Superior temporal gyrus (tissue), 1 donor: ENCODE measurements at regions not wholly inside any gene's neighbourhood (a gene's known extent, or its start where the extent isn't known, plus 50 kb on each side); places are given as distances from the start of the nearest gene placed in this dataset.

Experiments
- DNase-seq: peaks from one replicate; pipeline ENCODE4 v3.0.0-alpha.2; 2016; ENCODE audit errors: extremely low spot score

DNA sequence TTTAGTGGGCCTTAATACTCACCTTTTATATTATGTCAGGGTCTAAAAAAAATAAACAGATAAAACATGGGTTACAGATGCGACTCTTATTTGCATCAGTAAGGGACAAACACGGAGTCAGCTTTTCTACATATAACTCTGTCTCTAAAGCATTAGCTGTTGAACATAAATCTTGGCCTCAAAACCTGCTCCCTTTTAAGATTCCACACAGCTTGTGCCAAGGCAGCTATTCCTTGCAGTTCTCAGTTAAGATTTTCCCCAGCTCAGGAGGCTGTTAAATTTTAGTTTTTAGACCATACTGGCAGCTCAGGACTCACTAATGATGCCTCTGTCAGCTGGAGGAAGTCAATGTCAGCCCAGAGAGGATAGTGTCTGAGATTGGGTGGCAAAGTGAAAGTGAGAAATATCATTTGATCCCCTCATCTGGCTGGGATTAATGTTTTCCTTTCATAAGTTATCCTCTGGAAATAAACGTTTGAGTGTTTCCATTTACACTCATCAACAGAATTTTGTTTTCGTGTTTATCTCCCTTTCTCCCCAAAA, 287.5 kb downstream of the ELAVL2 start:
- no peak for DNase-seq

DNA sequence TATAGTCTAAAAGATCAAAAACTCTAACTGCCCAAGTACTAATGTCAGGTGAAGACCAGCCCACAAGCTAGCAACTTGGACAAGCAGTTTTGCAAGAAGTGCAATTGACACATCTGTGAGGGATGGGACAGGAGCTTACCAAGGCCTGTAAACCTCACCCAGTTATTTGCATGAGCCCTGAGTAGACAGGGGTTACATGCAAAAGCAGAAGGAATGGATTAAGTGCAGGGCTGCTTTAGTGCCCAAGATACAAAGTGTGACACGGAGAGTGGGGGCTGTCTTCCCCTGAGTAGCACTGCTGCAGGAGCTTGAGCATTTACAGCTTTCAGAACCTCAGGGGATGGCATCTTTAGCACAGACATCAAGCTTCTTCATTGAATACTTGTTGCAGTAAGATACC, 286.7 kb downstream of the ELAVL2 start:
- no peak for DNase-seq

DNA sequence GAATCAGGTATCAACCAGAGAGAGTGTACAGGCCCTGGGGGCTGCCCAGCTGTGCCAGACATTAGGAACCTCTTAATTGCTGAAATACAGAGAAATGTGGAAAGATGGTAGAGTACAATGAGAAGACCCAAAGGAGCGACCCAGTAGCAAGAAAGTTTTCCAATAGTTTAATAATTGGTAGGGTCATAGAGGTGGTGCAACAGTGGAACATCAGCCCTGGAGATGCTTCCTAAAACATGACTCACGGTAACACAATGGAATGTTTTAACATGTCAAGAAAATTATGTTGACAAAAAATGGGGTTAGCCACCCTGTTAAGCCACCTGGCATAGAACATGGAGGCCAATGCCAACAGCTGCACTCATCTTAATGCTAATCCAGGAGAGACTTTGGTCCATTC, 284.1 kb downstream of the ELAVL2 start:
- no peak for DNase-seq

DNA sequence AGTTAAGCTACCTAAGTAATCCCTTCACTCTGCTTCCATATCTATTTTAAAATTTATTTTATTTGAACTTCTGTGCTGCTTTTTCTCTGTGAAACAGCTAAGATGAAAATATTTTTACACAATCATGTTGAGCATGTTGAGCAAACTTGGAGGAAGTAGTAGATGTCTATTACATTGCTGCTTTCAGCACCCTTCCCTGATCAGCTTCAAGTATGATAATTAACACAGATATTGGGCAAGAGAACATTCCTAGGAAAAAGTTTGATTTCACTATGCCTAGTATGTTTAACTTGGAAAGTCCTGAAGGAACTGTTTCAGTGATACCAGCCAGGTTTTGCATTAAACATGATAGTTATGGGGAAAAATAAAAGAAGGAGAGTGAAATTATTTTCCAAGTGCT, 283.6 kb downstream of the ELAVL2 start:
- no peak for DNase-seq

DNA sequence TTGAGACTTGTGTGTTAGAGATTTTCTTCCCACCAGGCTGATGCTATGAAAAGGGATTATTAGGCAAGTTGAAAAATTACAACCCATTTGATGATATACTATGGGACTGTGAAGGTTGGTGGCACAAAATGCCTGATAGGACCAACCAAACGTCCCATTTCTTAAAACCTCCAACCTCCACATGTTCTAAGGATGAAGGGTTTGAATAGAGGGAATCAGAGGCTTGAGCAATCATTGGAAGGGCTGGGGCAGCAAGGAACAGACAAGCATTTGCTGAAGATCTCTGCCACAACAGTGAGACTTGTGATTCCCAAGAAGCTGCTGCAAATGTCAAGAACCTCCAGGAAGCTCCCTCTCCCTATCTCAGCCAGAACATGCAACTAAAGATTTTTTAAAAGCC, 283.1 kb downstream of the ELAVL2 start:
- no peak for DNase-seq

DNA sequence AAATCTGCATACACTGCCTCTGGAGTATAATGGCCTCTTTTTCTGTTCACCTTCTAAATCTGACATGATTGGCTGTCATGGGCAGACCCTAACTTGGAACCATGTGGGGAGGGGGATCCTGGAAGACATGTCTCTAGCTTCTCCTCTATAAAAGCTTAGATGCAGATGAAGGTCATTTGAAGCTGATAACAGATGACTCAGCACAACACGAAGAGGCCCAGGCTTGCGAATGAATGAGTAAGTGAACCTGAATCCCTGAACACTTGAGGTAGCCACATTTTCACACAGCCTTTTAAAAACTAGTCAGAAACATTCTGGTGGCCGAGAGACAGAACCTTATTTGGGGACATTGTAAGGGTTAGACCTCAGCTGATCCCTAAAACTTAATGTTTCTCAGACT, 282.6 kb downstream of the ELAVL2 start:
- DNase-seq: no peak

DNA sequence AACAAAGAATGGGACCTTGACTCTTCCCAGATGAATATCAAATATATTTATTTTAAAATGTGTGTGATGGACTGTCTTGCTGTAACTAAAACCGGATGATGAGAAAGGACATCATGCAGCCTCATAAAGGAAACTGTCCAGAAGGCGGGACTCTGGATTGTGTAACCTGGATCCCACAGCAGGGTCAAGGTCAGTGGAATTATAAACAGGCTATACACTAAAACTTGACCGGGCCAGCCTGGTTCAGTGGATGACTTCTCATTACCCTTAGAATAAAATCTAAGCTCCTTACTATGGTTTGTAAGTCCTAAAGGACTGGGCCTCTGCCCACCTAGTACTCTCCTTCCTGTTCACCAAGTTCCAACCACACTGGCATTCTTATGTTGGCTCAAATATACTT, 280.3 kb downstream of the ELAVL2 start:
- no peak for DNase-seq

DNA sequence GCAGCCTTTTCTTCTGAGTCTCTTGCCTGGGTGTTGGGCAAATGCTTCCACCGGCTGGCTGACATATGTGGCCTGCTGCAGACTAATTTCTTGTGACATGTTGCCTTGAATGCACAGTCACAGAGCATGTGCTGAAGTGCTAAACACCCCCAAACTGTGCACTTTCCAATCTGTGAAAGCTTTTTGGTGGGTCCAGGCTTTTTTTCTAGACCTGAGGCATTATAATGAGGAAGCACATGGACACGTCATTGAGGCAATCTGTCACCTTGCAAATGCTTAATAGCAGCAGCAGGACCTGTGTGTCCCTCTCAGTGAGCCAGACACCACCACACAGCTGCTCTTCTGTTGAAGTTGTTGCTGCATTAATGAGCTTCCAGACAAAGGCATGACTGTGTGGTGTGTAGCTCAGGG, 274.7 kb downstream of the ELAVL2 start:
- DNase-seq: no peak

DNA sequence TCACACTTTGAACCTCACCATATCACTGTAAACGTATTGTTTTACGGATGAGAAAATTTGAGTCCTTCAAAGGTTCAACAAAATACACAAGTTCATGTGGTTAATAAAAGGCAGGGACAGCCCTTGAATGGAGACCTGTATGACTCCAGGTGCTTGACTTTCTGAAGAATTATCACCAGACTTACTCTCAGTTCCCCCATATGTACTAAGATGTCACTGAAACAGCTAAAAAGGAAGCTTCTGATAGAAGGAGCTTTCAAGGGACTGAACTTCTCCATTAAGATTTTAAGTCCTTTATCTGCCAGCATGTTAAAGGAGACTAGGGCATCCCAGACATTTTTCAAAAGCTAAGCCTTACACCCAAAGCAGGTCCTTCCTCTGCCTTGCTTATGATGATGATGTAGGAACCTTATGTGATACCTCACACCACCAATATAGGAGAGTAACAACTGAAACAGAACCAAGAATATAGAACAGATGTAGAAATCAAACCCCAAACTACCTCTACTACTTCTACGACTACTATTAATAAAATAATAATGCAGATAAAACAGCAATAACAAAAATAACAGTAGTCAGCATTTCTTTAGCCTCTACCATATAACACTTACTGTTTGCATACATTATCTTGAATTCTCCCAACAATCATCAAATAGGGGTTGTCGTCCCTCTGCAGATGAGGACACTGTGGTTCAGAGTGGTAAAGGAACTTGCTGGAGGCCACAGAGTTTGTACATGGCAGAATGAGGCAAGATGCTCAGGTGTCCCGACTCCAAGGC, 273.9 kb downstream of the ELAVL2 start:
- no peak for DNase-seq

DNA sequence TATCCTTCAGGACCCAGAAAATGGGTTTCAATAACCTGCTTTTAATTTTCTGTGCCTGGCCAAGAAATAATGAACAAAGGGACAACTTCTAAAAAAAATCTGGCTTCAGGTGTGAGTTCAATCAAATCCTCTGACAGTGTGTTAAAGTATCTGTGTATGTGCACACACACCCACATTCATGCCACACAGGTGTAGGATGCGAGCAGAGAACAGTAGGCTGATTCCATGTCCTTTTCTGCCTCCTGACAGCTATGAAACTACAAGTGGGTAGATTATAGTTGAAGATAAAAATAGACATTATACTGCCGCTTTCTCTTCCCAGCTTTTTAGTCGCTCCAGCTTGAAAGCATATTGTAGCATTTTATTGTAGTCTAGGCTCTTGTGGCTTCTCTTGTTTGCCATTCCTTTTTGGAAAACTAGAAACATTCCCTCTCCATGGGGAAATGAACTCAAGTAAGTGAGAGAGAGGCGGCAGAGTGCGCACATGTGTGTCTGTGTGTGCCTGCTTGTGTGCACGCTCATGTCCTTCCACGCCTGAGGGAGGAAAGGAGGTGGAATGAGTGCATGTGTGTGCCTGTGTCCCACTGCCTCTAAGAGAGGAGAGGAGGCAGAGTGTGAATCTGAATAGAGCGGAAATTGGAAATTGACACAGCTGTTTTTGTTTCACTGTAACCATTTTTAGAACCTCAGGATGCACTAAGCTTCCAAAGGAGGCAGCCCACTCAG, 273.0 kb downstream of the ELAVL2 start:
- no peak for DNase-seq

DNA sequence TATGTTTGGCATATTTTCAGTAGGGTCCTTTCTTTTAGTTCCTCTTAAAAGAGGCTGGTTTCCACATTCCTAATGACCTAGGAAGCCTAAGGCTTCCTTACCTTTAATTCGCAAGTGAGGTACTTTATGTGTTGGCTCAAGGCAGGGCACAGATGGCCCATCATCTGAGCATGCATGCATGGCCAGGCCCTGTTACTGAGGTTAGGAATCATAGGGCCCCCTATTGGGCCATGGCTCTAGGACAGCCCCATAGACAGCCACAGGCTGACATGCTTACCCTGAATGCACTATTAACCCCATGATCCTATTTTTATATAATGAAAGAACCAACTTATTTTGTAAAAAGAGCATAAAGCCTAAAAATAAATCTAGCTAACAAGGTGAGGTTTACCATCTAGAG, 271.4 kb downstream of the ELAVL2 start:
- DNase-seq: no peak

DNA sequence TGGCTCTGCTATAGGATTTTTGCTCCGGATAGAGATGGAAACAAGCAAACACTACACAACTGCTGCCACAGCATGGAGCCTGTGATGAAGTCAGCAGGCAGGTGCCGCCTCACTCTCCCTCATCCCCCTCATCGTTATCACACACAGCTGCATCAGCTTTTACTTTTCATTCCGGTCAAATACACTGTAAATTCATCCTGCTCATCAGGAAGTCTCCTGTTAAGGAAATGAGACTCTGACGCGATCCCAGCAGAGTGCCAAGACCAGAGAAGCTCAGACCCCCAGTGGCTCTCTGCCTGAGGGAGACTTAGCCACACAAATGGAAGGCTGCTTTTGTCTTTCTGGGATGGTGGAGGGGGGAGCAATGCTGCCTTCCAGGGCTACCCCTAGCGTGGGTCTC, 270.2 kb downstream of the ELAVL2 start:
- no peak for DNase-seq

DNA sequence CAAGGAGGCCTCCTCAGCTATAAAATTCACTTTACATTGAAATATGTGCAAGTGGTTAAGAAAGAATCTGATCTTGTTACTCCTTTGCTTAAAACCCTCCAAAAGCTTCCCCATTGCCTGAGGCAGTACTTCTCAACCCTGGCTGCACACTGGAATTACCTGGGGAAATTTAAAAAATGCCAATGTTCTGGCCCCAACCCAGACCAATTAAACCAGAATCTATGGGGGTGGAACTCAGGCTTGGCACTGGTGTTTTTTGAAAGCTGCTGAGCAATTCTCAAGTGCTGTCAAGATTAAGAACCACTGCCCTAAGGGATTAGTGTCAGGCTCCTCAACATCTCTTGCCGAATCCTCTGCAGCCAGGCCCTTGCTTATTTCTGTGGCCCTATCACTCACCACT, 269.6 kb downstream of the ELAVL2 start:
- DNase-seq: no peak

DNA sequence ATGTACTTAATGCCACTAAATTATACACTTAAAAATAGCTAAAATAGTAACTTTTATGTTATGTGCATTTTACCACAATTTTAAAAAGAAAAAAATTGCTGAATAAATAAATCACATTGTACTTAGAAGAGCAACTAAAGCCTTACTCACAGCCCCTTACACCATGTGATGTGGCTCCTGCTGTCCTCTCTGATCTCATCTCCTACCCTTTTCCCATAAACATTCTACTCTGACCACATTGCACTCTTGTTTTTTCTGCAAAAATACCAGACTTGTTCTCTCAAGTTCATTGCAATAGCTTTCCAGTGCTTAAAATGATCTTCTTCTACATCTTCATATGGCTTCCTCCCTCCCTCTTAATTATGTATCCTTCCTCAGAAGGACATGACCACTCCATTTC, 268.4 kb downstream of the ELAVL2 start:
- DNase-seq: no peak

DNA sequence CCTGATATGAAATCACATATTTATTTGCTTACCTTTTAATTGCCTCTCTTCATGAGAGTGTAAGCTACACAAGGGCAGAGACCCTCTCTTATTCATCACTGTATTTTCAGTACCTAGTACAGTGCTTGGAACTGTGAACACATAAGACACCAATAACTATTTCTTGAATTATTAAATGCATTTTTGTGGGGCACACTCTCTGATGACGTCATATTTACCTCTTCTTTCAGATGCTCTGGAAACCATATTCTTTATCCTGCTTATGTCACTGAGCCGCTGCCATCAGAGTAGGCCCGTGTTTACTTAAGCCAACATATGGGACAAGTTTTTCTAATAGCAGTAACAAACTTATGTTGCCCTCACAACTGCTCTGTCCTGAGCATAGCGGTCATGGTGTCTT, 266.5 kb downstream of the ELAVL2 start:
- no peak for DNase-seq

DNA sequence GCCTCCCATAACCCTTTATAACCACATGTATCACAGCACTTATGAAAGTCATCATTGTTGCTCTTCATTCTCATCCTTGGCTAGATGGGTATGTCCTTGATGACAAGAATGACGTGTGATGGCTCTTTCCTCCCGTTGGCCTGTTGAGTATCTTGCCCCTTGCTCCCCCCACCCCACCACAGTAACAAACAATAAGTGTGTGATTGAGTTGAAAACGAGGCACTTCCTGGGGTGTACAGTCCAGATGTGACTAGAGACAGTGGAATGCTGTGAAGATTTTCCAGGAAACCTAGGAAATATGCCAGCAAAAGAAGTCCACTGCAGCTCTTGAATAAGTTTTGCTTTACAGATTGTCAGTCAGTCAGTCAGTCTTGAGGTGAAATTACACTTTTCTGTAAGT, 262.5 kb downstream of the ELAVL2 start:
- DNase-seq: no peak

DNA sequence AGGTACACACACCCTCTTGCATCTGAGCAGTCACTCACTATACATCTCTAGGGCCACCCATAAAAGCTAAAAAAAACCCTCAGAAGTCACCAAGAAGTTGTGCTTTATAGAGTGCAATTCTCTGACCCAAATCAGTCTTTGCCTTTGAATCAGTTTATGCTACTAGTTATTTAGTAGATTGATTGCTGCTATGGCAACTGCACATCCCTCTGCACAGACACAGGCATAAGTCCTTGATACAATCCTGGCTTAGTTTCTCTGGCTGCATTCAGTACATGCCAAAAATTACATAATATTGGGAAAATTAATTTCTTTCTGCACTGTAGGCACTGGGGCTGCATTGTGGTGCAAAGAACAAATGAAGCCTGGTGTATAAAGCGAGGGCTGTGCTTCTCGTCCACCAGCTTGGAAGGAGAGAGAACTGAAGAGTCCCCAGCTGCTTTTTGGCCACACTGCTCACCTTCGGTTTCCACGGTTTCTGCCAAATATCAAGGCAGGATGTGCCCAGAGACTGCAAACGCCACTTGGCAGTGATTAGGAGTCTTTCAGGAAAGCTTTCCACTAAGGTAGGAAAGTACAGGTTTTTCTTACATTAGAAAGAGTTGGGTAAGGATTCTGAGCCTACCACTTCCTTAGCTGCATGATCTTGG, 258.4 kb downstream of the ELAVL2 start:
- DNase-seq: no peak

DNA sequence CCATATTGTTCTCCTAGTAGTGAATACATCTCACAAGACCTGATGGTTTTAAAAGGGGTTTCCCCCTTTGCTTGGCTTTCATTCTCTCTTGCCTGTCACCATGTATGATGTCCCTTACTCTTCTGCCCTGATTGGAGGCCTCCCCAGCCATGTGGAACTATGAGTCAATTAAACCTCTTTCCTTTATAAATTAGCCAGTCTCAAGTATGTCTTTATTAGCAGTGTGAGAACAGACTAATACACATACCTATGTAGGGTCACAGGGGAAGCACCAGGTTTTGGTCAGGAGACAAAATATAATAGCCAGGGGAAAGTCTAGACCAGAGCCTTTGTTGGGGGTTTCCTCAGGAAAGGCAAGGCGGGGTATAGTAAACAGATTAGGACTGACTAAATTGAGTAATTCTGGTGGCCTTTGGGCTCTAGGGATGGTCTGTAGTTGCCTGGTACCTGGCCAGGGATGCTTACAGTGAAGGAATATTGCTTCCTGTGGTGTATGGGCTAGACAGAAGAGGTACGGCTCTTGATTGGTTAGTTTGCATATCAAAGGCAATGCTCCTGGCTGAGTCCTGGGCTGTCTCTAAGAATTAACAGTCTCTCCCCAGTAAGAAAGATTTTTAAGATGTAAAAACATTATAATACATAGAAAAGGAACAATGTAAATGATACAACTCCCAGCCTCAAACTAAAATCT, 254.5 kb downstream of the ELAVL2 start:
- DNase-seq: no peak

DNA sequence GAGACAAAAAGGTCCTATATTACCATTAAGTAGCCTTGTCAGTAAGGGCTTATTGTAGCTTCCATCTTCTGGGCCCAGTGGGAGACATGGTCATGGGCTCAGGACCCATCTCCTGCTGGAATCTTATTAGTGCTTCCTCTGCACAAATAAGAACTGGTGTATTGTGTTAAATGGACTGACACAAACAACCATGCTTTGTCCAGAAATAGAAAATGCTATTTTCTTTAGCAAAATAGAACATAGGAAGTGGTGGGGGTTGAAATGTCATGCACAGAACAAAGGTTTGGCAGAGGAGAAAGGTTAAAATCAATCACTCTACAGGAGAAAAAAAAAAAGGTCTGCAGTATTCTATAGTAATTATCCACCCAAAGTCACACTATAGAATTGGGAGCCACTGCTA, 252.2 kb downstream of the ELAVL2 start:
- no peak for DNase-seq

DNA sequence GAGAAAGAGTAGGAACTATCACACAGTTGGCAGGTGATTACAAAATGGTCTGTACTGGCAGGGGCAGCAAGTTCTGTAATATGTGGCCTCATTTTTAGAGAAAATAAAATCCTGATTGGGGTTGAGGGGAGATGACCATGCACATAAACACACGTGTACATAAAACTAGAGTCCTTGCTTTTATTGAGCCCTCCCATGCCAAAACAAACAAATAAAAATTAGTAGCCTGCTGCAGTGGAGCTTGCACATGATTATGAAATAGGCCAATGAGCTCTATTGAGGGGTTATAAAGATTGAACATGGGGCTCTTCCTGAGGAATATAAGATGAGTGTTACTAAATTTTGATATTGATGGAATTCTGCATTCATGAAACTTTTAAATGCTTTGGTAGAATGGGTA, 248.4 kb downstream of the ELAVL2 start:
- no peak for DNase-seq

DNA sequence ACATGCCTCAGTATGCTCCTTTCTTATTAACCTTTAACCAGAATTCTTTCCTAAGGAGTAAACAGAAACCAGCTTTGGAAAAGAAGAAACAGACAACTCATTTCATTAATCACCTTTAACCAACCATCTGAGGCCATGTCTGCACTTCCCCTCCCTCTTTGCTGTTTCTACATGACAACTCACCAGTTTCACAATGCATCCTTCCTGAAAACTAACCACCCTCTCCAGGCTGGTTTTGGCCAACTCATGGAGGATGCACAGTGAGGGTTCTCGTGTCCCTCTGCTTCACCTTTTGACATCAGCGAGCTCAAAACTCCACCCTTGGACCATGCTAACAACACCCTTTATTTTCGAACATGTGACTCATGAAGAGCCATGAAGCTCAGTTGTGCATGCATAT, 244.1 kb downstream of the ELAVL2 start:
- DNase-seq: no peak

DNA sequence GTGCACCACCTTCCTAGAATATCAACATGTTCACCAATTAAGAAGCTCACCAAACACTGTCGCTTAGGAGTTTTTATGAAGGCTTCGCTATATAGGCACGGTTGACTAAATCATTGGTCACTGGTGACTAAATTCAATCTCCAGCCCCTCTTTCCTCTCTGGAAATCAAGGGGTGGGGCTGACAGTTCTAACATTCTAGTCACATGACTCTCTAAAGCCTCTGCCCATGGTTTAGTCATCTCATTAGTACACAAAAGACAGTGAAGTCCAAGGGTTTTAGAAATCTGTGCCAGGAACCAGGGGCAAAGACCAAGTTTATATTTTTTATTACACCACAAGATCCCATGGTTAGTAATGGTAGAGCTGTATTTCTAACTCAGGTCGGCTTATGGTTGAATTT, 243.2 kb downstream of the ELAVL2 start:
- no peak for DNase-seq
